HG02970 (cell line): ENCODE measurements at regions not wholly inside any gene's neighbourhood (a gene's known extent, or its start where the extent isn't known, plus 50 kb on each side); places are given as distances from the start of the nearest gene placed in this dataset.
"Not testable (repeated sequence)": the region's sequence is repeated elsewhere in the genome, so short reads cannot be mapped to it uniquely, and the experiment has no call there.

ENCODE experiments used
- ATAC-seq: cut with Tn5 transposase; IDR thresholded peaks from one replicate; pipeline ENCODE4 v1.9.1; 2021; ENCODE audit warnings: mild to moderate bottlenecking, moderate library complexity, moderate number of reproducible peaks; ENCODE audit not compliant: unreplicated experiment, low FRiP score

DNA sequence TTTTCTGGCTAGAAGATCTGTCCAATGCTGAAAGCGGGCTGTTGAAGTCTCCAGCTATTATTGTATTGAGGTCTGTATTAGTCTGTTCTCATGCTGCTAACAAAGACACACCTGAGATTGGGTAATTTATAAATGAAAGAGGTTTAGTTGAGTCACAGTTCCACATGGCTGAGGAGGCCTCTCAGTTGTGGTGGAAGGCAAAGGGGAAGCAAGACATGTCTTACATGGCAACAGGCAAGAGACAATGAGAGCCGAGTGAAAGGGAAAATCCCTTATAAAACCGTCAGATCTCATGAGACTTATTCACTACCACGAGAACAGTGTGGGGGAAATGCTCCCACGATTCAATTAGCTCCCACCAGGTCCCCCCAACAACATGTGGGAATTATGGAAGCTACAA, 980.4 kb downstream of the SLITRK5 start:
- ATAC-seq = no peak

GRCh38 chr13:88656751-88657150, 985.6 kb downstream of the SLITRK5 start:
- no peak for ATAC-seq

- ATAC-seq = no peak
These were observed 999.3 kb downstream of the SLITRK5 start for GRCh38 chr13:88670509-88670908.

GRCh38 chr13:88674841-88675240, 1003.7 kb downstream of the SLITRK5 start:
- no peak for ATAC-seq

- no peak for ATAC-seq
These were observed 1004.3 kb downstream of the SLITRK5 start for GRCh38 chr13:88675347-88675996.

GRCh38 chr13:88676016-88676415, 1004.8 kb downstream of the SLITRK5 start:
- no peak for ATAC-seq

DNA sequence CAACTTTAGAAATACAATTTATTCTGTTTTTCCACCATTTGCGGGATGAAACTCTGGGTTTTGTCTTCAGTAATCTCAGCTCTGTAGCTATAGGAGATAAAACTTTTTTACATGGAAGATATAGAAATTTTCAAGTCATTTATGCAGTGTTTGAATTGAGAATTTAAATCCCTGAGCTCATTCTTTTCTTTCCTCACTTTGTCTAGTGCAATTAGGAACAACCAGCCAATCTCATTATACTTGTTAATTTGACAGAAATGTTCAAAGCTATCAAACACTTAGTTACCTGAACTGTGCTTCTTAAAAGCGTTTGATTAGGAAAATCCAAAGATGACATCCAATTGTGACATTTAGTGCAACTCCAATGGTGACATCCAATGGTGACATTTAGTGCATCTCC, 1014.3 kb downstream of the SLITRK5 start:
- ATAC-seq = no peak

GRCh38 chr13:88701551-88701950, 1030.4 kb downstream of the SLITRK5 start:
- no peak for ATAC-seq

DNA sequence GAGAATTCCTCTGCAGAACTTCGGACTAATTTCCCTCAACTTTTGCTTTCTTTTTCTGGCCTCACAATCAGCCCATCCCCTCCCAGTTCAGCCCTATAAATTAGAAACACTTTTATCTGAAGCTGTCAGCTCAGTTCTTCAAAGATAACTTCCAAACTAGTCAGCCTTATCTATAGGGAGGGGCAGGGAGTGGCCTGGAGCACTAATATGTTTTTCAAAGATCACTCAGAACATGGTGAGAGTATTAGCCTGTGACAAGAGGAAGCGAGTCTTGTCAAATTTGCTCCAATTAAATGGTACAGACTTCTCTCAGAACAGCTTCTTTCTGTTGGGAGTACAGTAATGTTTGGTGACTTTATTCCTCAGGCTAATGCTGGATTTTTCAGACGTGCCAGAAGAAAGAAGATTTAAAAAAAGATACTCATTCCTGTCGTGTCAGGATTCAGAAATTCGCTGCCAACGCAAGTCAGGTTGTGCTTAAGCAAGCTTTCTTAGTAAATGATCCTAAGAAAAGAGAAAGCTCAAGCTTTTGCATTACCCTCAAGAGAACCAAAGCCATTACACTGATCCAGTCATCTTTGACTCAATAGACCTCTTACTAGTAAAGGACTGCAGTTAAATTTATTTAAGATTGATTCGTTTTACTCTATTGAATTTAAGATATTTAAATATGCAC, 1033.6 kb downstream of the SLITRK5 start:
- ATAC-seq = no peak

DNA sequence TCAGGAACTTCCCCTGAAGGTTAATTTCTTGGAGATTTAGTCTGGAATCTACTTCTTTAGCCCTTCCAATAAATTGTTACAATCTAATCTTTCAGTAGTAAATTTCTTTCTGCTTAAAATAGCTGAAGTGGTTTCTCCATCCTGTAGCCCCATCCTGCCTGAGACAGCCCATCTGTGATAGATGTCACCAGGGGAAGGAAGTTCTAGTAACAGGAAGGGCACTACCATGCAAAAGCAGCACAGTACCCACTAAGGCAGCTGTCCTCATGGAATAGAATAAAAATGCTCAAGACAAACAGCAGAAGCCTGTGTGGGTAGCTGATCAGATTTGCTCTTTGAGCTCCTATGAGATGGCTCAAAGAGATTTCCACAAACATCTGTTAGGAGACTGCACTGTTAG, 1036.5 kb downstream of the SLITRK5 start:
- no peak for ATAC-seq

- no peak for ATAC-seq
These were observed 1046.8 kb downstream of the SLITRK5 start for GRCh38 chr13:88717946-88718345.

DNA sequence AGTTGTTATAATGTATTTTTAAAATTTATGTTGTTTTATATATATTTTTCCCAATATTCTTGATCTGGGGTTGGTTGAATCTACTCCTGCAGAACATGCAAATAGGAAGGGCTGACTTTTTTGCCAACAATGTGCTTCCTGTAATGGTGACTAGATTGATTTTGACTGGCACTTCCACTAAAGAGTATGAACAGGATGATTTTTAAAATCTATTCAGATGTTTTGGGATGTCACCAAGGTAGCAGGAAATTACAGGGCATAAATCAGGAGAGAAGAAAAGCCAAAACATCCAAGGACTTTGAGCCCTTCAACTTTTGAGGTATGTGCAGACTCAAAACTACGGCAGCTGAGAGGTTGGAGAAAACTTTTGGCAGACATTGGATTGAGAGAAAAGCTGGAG, 1047.6 kb downstream of the SLITRK5 start:
- no peak for ATAC-seq

DNA sequence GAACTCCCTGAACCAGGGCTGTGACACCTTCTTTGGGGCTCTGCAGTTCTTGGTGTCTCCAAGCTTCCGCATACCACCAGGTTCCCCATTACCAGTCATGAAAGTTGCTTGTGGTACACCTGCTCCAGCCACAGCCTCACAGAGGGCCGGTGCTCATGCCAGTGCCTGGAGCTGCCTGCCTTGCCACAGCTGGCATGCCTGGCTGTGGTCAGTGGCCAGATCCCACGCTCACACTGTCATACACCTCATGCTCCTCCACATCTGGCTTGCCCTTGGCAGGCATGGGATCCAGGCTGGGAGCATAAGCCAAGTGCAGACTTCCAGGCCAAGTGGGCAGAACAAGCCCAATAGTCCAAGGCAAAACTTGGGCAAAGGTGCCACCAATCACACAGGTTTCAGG, 1054.9 kb downstream of the SLITRK5 start:
- no peak for ATAC-seq

DNA sequence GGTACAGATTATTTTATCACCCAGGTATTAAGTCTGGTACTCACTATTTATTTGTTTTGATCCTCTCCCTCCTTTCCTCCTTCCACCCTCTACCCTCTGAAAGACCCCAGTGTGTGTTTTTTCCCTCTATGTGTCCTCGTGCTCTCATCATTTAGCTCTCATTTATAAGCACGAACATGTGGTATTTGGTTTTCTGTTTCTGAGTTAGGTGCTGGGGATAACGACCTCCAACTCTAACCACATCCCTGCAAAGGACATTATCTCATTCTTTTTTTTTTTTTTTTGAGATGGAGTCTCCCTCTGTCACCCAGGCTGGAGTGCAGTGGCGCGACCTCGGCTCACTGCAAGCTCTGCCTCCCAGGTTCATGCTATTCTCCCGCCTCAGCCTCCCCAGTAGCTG, 1056.1 kb downstream of the SLITRK5 start:
- ATAC-seq = not testable (repeated sequence)

DNA sequence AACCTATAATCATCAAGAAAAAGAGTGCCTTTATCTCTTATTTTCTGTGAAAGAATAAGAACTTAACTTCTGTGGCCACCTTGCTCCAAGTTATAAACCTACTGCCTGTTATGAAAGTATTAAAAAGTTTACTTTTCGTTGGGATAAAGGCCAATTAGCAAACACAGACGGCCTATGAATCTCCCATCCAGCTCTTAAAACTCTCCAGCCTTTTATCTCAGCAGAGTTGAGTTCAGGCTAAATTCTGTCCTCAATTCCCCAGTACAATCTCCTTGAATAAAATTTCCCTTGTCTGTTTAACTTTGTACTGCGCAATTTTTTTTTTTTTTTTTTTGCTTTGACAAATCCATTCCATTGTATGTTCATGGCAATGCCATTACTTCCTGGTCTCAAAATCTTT, 1058.4 kb downstream of the SLITRK5 start:
- ATAC-seq = no peak

- ATAC-seq = no peak
These were observed 1064.9 kb downstream of the SLITRK5 start for GRCh38 chr13:88736026-88736425.

GRCh38 chr13:88739195-88739594, 1068.0 kb downstream of the SLITRK5 start:
- ATAC-seq = no peak

DNA sequence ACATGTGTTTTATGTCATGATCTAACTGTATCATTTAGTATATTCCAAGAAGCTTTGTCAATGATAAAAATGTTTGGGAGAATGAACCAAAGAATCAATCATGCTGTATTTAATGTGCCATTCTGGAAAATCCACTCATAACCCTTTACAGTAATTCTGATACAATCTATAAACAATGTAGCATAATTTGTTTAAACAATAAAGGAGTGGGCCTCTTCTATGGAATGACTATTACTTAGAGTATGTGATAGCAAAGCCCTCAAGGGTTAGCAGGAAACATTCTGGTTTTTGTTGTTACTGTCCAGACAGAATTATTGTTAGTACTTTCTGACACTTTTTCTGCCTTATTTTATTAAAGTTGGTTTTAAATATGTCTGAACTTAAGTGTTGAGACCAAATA, 1073.1 kb downstream of the SLITRK5 start:
- ATAC-seq = no peak

DNA sequence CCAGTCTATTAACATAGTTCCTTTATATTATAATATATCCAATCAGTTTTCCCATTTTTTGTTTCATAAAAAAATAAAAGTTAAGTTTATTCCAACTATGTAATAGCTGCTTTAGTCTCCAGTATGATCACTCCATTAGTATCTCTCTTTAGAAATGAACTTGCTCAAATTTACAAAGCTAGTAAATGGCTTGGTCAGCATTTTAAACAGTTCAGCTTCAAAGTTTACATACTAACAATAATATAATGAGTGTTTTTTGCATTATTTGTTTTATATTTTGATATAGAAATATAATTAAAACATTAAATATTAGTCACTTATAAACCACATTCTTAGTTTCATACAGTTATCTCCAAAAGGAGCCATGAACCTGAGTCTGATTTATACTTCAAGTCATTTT, 1073.8 kb downstream of the SLITRK5 start:
- ATAC-seq = no peak

- no peak for ATAC-seq
These were observed 1080.9 kb downstream of the SLITRK5 start for GRCh38 chr13:88752041-88752440.

DNA sequence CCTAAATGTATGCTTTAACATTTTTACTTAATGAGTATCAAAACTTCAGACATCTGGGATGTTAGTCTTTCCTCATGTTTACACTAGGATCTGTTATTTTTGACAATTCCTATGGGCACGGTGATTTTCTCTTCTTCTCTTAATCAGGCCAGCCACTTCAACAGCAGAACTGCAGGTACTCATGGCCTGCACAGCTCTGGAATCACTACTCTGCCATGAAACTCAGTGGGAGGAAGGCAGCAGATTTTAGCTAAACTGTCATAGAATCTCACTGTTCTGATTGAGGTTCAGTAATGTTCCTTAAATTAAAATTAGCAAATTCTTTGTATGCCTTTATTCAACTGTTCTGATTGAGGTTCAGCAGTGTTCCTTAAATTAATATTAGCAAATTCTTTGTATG, 1083.0 kb downstream of the SLITRK5 start:
- ATAC-seq = no peak

DNA sequence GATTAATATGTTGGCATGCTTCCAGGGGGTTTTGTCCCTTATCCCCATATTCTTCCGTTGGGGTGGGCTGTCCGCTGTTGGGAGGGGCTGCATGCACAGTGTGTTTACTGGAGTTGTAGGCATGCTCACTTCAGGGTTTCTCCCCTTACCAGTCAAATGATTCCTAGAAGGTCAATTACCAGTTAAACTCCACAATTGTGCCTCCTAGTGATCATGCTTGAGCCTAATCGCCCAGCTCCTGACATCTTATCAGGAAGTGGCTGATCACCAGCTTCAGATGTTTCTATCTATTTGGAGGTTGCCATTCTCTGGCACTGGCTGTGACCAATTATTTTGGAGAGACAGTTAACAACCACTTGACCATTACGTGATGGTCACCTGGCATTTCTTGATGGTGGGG, 1090.0 kb downstream of the SLITRK5 start:
- no peak for ATAC-seq
